Prostate gland (tissue), 2 donors: ENCODE measurements at regions not wholly inside any gene's neighbourhood (a gene's known extent, or its start where the extent isn't known, plus 50 kb on each side); places are given as distances from the start of the nearest gene placed in this dataset.

Experiments
- CTCF ChIP-seq, 4 experiments: fragments of 200-600 bp in 2 of 4; fragments of 450-650 bp in 2 of 4; sonication (generic) in 2 of 4; IDR thresholded peaks; 1 replicate in 3 of 4; 2 replicates in 1 of 4; pipeline ENCODE4 v1.5.1; 2016 to 2019; ENCODE audit warnings: antibody characterized with exemption in 4 of 4, mild to moderate bottlenecking in 2 of 4, moderate library complexity in 2 of 4
- POLR2A ChIP-seq: fragments of 450-650 bp; IDR thresholded peaks from one replicate; pipeline ENCODE4 v1.6.1; 2016; ENCODE audit warnings: antibody characterized with exemption, mild to moderate bottlenecking
- POLR2AphosphoS5 ChIP-seq: sonication (generic); formaldehyde crosslinking; IDR thresholded peaks from one replicate; pipeline ENCODE4 v1.6.1; 2017; ENCODE audit warnings: antibody characterized with exemption

DNA sequence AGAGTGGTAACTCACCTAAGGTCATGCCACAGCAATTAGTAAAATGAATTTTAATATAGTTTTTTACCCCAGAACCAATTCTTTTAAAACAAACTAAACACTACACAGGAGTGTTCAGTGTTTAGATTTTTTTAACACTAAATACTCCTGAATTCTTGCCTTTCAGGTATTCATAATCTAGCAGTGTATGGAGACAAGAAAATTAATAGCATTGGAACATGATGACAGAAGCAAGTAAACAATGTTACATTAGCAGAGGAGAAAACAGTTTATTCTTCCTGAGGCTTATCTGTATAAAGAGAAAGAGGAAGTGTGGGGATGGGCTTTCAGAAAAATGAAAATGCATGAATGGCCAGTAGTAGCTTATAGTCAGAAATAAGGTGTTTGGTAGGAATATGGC, 222.1 kb upstream of the FAT3 start:
- TF ChIP-seq POLR2A (no peak), CTCF (IDR thresholded peaks at IDR 0.05) (no peak), POLR2AphosphoS5 (no peak)
